ENCODE measurements at regions not wholly inside any gene's neighbourhood (a gene's known extent, or its start where the extent isn't known, plus 50 kb on each side); places are given as distances from the start of the nearest gene placed in this dataset.
A peak's percentile ranks its signal among the peaks of the same experiment; 100 is the strongest.

DNA sequence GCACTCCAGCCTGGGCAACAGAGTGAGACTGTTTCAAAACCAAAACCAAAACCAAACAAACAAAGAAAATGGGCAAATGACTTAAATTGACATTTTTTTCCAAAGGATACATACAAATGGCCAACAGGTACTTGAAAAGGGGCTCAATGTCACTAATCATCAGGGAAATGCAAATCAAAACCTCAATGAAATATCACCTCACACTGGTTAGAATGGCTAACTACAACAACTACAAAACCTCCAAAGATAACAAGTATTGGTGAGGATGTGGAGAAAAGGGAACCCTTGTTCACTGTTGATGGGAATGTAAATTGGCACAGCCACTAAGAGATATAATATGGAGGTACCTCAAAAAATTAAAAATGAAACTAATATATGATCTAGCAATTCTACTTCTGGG lies 213.2 kb upstream of the HS6ST1 start:
- no peak for TF ChIP-seq POLR2A (IDR thresholded peaks at IDR 0.05)
- TF ChIP-seq, protein P1, sequence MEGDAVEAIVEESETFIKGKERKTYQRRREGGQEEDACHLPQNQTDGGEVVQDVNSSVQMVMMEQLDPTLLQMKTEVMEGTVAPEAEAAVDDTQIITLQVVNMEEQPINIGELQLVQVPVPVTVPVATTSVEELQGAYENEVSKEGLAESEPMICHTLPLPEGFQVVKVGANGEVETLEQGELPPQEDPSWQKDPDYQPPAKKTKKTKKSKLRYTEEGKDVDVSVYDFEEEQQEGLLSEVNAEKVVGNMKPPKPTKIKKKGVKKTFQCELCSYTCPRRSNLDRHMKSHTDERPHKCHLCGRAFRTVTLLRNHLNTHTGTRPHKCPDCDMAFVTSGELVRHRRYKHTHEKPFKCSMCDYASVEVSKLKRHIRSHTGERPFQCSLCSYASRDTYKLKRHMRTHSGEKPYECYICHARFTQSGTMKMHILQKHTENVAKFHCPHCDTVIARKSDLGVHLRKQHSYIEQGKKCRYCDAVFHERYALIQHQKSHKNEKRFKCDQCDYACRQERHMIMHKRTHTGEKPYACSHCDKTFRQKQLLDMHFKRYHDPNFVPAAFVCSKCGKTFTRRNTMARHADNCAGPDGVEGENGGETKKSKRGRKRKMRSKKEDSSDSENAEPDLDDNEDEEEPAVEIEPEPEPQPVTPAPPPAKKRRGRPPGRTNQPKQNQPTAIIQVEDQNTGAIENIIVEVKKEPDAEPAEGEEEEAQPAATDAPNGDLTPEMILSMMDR (IDR thresholded peaks at IDR 0.05): peak in 2 of 4 experiments; percentile 36 to 41
- no peak for TF ChIP-seq POLR2AphosphoS5 (IDR thresholded peaks at IDR 0.05)

All from prostate gland (tissue), 2 donors.